ENCODE measurements at regions not wholly inside any gene's neighbourhood (a gene's known extent, or its start where the extent isn't known, plus 50 kb on each side); places are given as distances from the start of the nearest gene placed in this dataset.

GRCh38 chr2:107469437-107469995 lies 357.2 kb upstream of the RGPD4 start:
- H3K4me3 ChIP-seq (ENCODE audit: low read depth, low read length) = no peak overlapping the region
- in situ Hi-C loops (cut with HindIII; ENCODE audit: low pct_ligation_motif_present, low sequenced_read_pairs) = no loop called here
- no peak for DNase-seq
- TF ChIP-seq CTCF (IDR thresholded peaks at IDR 0.05; ENCODE audit: low read depth, low read length, missing control alignments) = no peak
- H3K27ac ChIP-seq = no peak overlapping the region
- no peaks in the 10 kb centered on the region for H3K27me3 ChIP-seq (replicated peaks)
- no peaks in the 10 kb centered on the region for H3K36me3 ChIP-seq (replicated peaks)

- H3K36me3 ChIP-seq (replicated peaks) = no peaks in the 10 kb centered on the region
- H3K27ac ChIP-seq = no peak overlapping the region
- H3K4me3 ChIP-seq (ENCODE audit: low read depth, low read length) = no peak overlapping the region
- TF ChIP-seq CTCF (IDR thresholded peaks at IDR 0.05; ENCODE audit: low read depth, low read length, missing control alignments) = no peak
- no peak for DNase-seq
- no peaks in the 10 kb centered on the region for H3K27me3 ChIP-seq (replicated peaks)
- in situ Hi-C loops (cut with HindIII; ENCODE audit: low pct_ligation_motif_present, low sequenced_read_pairs) = no loop called here
These were observed 353.5 kb upstream of the RGPD4 start for GRCh38 chr2:107473150-107473549.

GRCh38 chr2:107475859-107476258 lies 350.8 kb upstream of the RGPD4 start:
- in situ Hi-C loops (cut with HindIII; ENCODE audit: low pct_ligation_motif_present, low sequenced_read_pairs) = no loop called here
- TF ChIP-seq CTCF (IDR thresholded peaks at IDR 0.05; ENCODE audit: low read depth, low read length, missing control alignments) = no peak
- no peak overlapping the region for H3K4me3 ChIP-seq (ENCODE audit: low read depth, low read length)

GRCh38 chr2:107502539-107502938 lies 324.2 kb upstream of the RGPD4 start:
- no peak for TF ChIP-seq CTCF (IDR thresholded peaks at IDR 0.05; ENCODE audit: low read depth, low read length, missing control alignments)
- H3K36me3 ChIP-seq (replicated peaks) = no peaks in the 10 kb centered on the region
- in situ Hi-C loops (cut with HindIII; ENCODE audit: low pct_ligation_motif_present, low sequenced_read_pairs) = no loop called here
- H3K27ac ChIP-seq = no peak overlapping the region
- H3K4me3 ChIP-seq (ENCODE audit: low read depth, low read length) = no peak overlapping the region
- no peaks in the 10 kb centered on the region for H3K27me3 ChIP-seq (replicated peaks)
- no peak for DNase-seq

More at GRCh38 chr2:107475859-107476258, 350.8 kb upstream of the RGPD4 start:
- DNase-seq = no peak
- H3K27me3 ChIP-seq (replicated peaks) = no peaks in the 10 kb centered on the region
- no peak overlapping the region for H3K27ac ChIP-seq
- H3K36me3 ChIP-seq (replicated peaks) = no peaks in the 10 kb centered on the region

- Histone ChIP-seq H3K4me3 (ENCODE audit: low read depth, low read length) (no peak overlapping the region), H3K27ac (no peak overlapping the region), H3K36me3 (replicated peaks) (no peaks in the 10 kb centered on the region), H3K27me3 (replicated peaks) (no peaks in the 10 kb centered on the region)
- in situ Hi-C loops (cut with HindIII; ENCODE audit: low pct_ligation_motif_present, low sequenced_read_pairs) = no loop called here
- no peak for DNase-seq
- TF ChIP-seq CTCF (IDR thresholded peaks at IDR 0.05; ENCODE audit: low read depth, low read length, missing control alignments) = no peak
These were observed 314.5 kb upstream of the RGPD4 start for GRCh38 chr2:107511970-107512789.

All from brain microvascular endothelial cell (primary cell).